HepG2 (cell line): ENCODE measurements at regions not wholly inside any gene's neighbourhood (a gene's known extent, or its start where the extent isn't known, plus 50 kb on each side); places are given as distances from the start of the nearest gene placed in this dataset.

Experiments
- CTCF ChIP-seq: sonication (generic); formaldehyde crosslinking; IDR thresholded peaks from 2 replicates; pipeline ENCODE4 v1.5.0; 2020; ENCODE audit warnings: mild to moderate bottlenecking, missing genetic modification reagents, moderate library complexity
- FOXO1 ChIP-seq: sonication (generic); formaldehyde crosslinking; IDR thresholded peaks from 2 replicates; pipeline ENCODE4 v1.4.0; 2020; ENCODE audit warnings: missing genetic modification reagents
- POLR2AphosphoS5 ChIP-seq: IDR thresholded peaks from 2 replicates; pipeline ENCODE4 v1.6.1; 2012; ENCODE audit warnings: low read depth, low read length
- REXO4 ChIP-seq: sonication (generic); formaldehyde crosslinking; IDR thresholded peaks from 2 replicates; pipeline ENCODE4 v1.8.0; 2022; ENCODE audit warnings: missing genetic modification reagents, mild to moderate bottlenecking, borderline replicate concordance
- RNF2 ChIP-seq: fragments of 450-650 bp; conservative IDR thresholded peaks from 2 replicates; pipeline ENCODE4 v1.6.1; 2016; ENCODE audit warnings: low read depth
- YEATS4 ChIP-seq: sonication (generic); formaldehyde crosslinking; IDR thresholded peaks from 2 replicates; pipeline ENCODE4 v1.4.0; 2020; ENCODE audit warnings: missing genetic modification reagents, borderline replicate concordance
- ZNF607 ChIP-seq: sonication (generic); formaldehyde crosslinking; IDR thresholded peaks from 2 replicates; pipeline ENCODE4 v1.5.1; 2020; ENCODE audit warnings: missing genetic modification reagents, mild to moderate bottlenecking, borderline replicate concordance

GRCh38 chr9:78557540-78557939 lies 260.6 kb downstream of the PSAT1 start:
- TF ChIP-seq REXO4 (CRISPR knock-in tag), result no peak
- no peak for TF ChIP-seq CTCF (CRISPR knock-in tag)
- TF ChIP-seq RNF2, result no peak
- TF ChIP-seq ZNF607 (CRISPR knock-in tag), result no peak
- no peak for TF ChIP-seq YEATS4 (CRISPR knock-in tag)
- no peak for TF ChIP-seq FOXO1 (CRISPR knock-in tag)
- TF ChIP-seq POLR2AphosphoS5, result no peak
